B cell (primary cell): ENCODE measurements at regions not wholly inside any gene's neighbourhood (a gene's known extent, or its start where the extent isn't known, plus 50 kb on each side); places are given as distances from the start of the nearest gene placed in this dataset.

Source experiments
- ATAC-seq: fragments of 200-7000 bp; cut with Tn5 transposase; one replicate; pipeline ENCODE4 v1.10.0; 2021; ENCODE audit warnings: low read depth, mild to moderate bottlenecking, moderate number of reproducible peaks, moderate library complexity
- CTCF ChIA-PET: fragments of 350-600 bp; sonication (Branson Sonifier 250); formaldehyde crosslinking; loops from one replicate; lab custom pipeline; 2021; ENCODE audit warnings: antibody characterized with exemption, inconsistent platforms; lab: Charles Lee
- POLR2A ChIA-PET: fragments of 350-600 bp; sonication (Branson Sonifier 250); formaldehyde crosslinking; loops from one replicate; lab custom pipeline; 2021; ENCODE audit warnings: antibody characterized with exemption; lab: Charles Lee
- DNase-seq: peaks from one replicate; pipeline ENCODE4 v3.0.0; 2013
- H2AFZ ChIP-seq: 2 replicates; pipeline ENCODE4 v1.6.1; 2012; ENCODE audit warnings: mild to moderate bottlenecking, low read depth, low read length; ENCODE audit not compliant: insufficient read depth, poor library complexity, severe bottlenecking
- H3K27ac ChIP-seq, 2 donors: 1 replicate in 1 of 2; 2 replicates in 1 of 2; pipeline ENCODE4 v1.5.1; 2012 to 2013; ENCODE audit warnings: low read length in 2 of 2, mild to moderate bottlenecking in 2 of 2, moderate library complexity in 1 of 2
- H3K27me3 ChIP-seq, 4 experiments: fragments of 200-600 bp in 1 of 4; sonication (generic) in 1 of 4; replicated peaks in 1 of 4; 1 replicate in 2 of 4; 2 replicates in 2 of 4; pipeline versions ENCODE4 v1.6.1 to v1.7.0; 2013 to 2016; ENCODE audit warnings: low read length in 3 of 4, mild to moderate bottlenecking in 2 of 4, mixed read lengths in 1 of 4, moderate library complexity in 1 of 4; ENCODE audit not compliant: insufficient read depth in 4 of 4, control insufficient read depth in 3 of 4; ENCODE audit errors: control extremely low read depth in 1 of 4
- H3K36me3 ChIP-seq, 2 experiments: replicated peaks in 1 of 2; 1 replicate in 1 of 2; 2 replicates in 1 of 2; pipeline versions ENCODE4 v1.6.1 to v1.7.1; 2013; ENCODE audit warnings: low read length in 1 of 2; ENCODE audit not compliant: insufficient read depth in 2 of 2, control insufficient read depth in 1 of 2; ENCODE audit errors: control extremely low read depth in 1 of 2, extremely low read depth in 1 of 2
- H3K4me1 ChIP-seq, 2 donors: fragments of 200-600 bp in 1 of 2; sonication (generic) in 1 of 2; 1 replicate in 1 of 2; 2 replicates in 1 of 2; pipeline versions ENCODE4 v1.5.1 to v1.6.1; 2013 to 2017; ENCODE audit warnings: low read length in 2 of 2; ENCODE audit not compliant: control insufficient read depth in 2 of 2, insufficient read depth in 2 of 2
- H3K4me2 ChIP-seq: replicated peaks from 2 replicates; pipeline ENCODE3; 2012; ENCODE audit warnings: mild to moderate bottlenecking, low read depth, low read length; ENCODE audit not compliant: poor library complexity, severe bottlenecking
- H3K4me3 ChIP-seq, 5 experiments: fragments of 200-600 bp in 1 of 5; sonication (generic) in 1 of 5; 1 replicate in 3 of 5; 2 replicates in 2 of 5; pipeline versions ENCODE4 v1.5.1 to v1.7.0; 2011 to 2016; ENCODE audit warnings: low read length in 4 of 5, mild to moderate bottlenecking in 4 of 5, low read depth in 2 of 5, control low read depth in 1 of 5, moderate library complexity in 1 of 5; ENCODE audit not compliant: insufficient read depth in 1 of 5; ENCODE audit errors: control extremely low read depth in 1 of 5, extremely low read depth in 1 of 5
- H3K79me2 ChIP-seq: fragments of 200-600 bp; sonication (generic); one replicate; pipeline ENCODE4 v1.6.0; 2016; ENCODE audit warnings: low read length; ENCODE audit not compliant: control insufficient read depth, insufficient read depth
- H3K9ac ChIP-seq: fragments of 200-600 bp; sonication (generic); 2 replicates; pipeline ENCODE4 v1.6.1; 2017; ENCODE audit warnings: mild to moderate bottlenecking, low read length, moderate library complexity
- H3K9me3 ChIP-seq, 3 donors: one replicate each; pipeline versions ENCODE4 v1.6.1 to v1.7.1; 2013; ENCODE audit warnings: low read length in 2 of 3; ENCODE audit not compliant: control insufficient read depth in 2 of 3, insufficient read depth in 1 of 3; ENCODE audit errors: control extremely low read depth in 1 of 3
- H4K20me1 ChIP-seq: 2 replicates; pipeline ENCODE4 v1.6.0; 2012; ENCODE audit warnings: mild to moderate bottlenecking, low read length; ENCODE audit not compliant: insufficient read depth, control insufficient read depth, poor library complexity, severe bottlenecking
- H3K27ac Mint-ChIP-seq: one replicate; pipeline ENCODE4 v1.8.0; 2021; ENCODE audit warnings: mixed read lengths
- H3K27me3 Mint-ChIP-seq: one replicate; pipeline ENCODE4 v1.8.0; 2021; ENCODE audit warnings: mixed read lengths
- H3K4me1 Mint-ChIP-seq: one replicate; pipeline ENCODE4 v1.8.0; 2021; ENCODE audit warnings: mixed read lengths
- H3K4me3 Mint-ChIP-seq: one replicate; pipeline ENCODE4 v1.8.0; 2021; ENCODE audit warnings: mixed read lengths
- H3K9me3 Mint-ChIP-seq: one replicate; pipeline ENCODE4 v1.8.0; 2022; ENCODE audit warnings: mixed read lengths; ENCODE audit not compliant: insufficient read depth
- EZH2 ChIP-seq: IDR thresholded peaks from 2 replicates; pipeline ENCODE4 v1.6.1; 2012; ENCODE audit warnings: borderline replicate concordance, low read depth, mild to moderate bottlenecking, moderate library complexity, low read length; ENCODE audit not compliant: insufficient read depth, poor library complexity, severe bottlenecking
- WGBS: methylation state at CpG from one replicate; pipeline ENCODE4 v1.1.5; 2013; ENCODE audit warnings: missing lambda C conversion rate; ENCODE audit not compliant: insufficient coverage; 5-methylcytosine and 5-hydroxymethylcytosine counted together
- intact Hi-C: fragments of 100-400 bp; cut with micrococcal nuclease; formaldehyde crosslinking; loops from one replicate; pipeline ENCODE4 v1.10.0; 2022
- TF ChIP-seq, protein P1 (sequence below): fragments of 200-600 bp; IDR thresholded peaks from one replicate; pipeline ENCODE4 v1.8.0; 2022; ENCODE audit warnings: antibody characterized with exemption, mild to moderate bottlenecking

DNA sequence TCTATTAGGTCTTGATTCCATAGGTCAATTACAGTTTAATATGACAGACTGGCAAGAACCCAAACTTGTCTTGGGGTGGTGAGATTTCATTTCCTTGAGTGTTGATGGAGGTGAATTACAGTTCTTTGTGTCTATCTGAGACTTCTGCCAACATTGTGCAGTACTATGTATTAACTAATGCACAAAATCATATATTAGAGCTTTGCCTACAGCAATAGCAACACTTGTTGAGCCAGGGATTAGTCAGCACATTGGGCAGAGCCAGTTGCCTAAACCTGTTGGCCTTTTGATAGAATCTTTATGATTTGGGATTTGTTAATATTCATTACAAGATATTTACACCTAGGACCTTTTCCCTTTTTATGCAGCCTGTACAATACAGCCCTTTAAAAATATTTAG, 135.3 kb upstream of the CENPW start:
- DNase-seq: no peak
- Histone ChIP-seq H3K4me2 (no peak overlapping the region), H3K79me2 (no peaks in the 10 kb centered on the region), H3K9me3 (no peaks in the 10 kb centered on the region), H3K27me3 (no peaks in the 10 kb centered on the region), H2AFZ (no peak overlapping the region), H3K4me1 (no peaks in the 10 kb centered on the region), H3K9ac (no peak overlapping the region), H3K36me3 (no peaks in the 10 kb centered on the region), H3K27ac (no peak overlapping the region), H4K20me1 (no peaks in the 10 kb centered on the region), H3K4me3 (no peak overlapping the region)
- intact Hi-C loops: no loop called here
- no peaks in the 10 kb centered on the region for H3K9me3 Mint-ChIP-seq
- TF ChIP-seq, protein P1, sequence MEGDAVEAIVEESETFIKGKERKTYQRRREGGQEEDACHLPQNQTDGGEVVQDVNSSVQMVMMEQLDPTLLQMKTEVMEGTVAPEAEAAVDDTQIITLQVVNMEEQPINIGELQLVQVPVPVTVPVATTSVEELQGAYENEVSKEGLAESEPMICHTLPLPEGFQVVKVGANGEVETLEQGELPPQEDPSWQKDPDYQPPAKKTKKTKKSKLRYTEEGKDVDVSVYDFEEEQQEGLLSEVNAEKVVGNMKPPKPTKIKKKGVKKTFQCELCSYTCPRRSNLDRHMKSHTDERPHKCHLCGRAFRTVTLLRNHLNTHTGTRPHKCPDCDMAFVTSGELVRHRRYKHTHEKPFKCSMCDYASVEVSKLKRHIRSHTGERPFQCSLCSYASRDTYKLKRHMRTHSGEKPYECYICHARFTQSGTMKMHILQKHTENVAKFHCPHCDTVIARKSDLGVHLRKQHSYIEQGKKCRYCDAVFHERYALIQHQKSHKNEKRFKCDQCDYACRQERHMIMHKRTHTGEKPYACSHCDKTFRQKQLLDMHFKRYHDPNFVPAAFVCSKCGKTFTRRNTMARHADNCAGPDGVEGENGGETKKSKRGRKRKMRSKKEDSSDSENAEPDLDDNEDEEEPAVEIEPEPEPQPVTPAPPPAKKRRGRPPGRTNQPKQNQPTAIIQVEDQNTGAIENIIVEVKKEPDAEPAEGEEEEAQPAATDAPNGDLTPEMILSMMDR: no peak
- H3K27me3 Mint-ChIP-seq: no peaks in the 10 kb centered on the region
- ATAC-seq: no peak
- H3K27ac Mint-ChIP-seq: no peak overlapping the region
- ChIA-PET CTCF (no interaction called here), POLR2A (no interaction called here)
- H3K4me1 Mint-ChIP-seq: no peaks in the 10 kb centered on the region
- H3K4me3 Mint-ChIP-seq: no peak overlapping the region

DNA sequence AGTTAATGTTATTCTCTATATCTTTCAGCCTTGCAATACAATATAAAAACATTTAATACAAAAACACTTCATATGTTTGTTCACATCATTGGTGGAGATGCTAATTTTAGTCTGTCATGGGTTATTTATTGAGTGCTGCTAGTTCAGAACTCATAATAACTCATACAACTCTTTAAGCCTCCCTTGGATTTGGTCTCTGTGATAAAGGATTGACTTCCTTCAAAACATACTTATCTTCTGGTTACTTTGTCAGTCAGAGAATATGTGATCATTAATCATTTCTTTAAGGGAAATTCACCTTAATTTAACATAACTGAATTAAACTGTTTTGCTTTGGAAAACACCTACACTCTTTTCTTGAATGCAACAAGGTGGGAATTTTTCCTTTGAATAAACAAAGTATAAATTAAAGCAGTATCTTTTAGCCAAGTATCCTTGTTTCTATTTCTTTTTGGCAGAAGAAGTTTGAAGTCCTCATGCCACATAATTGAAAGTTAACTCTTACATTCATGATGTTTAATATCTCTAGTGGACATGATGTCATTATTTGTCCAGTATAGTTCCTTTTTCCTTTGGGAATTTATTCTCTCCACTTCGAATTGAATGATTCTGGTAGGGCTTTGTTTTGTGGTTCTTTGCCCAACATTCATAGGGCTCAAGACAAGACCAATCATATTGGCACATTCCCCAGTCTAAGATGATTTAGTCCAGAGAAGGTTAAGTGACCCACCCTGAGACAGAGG, 133.2 kb upstream of the CENPW start:
- WGBS: no CpG with 5 or more reads among the region's 1 CpG
- intact Hi-C loops: no loop called here
- no peaks in the 10 kb centered on the region for H4K20me1 ChIP-seq
- DNase-seq (no peak), ATAC-seq (no peak)
- Mint-ChIP-seq H3K4me1 (no peaks in the 10 kb centered on the region), H3K27ac (no peak overlapping the region), H3K4me3 (no peak overlapping the region), H3K9me3 (no peaks in the 10 kb centered on the region), H3K27me3 (no peaks in the 10 kb centered on the region)
- no peak overlapping the region for H3K9ac ChIP-seq
- H3K27ac ChIP-seq: no peak overlapping the region
- no peak overlapping the region for H2AFZ ChIP-seq
- ChIA-PET POLR2A (no interaction called here), CTCF (no interaction called here)
- no peaks in the 10 kb centered on the region for H3K79me2 ChIP-seq
- no peak overlapping the region for H3K4me2 ChIP-seq
- no peaks in the 10 kb centered on the region for H3K4me1 ChIP-seq
- no peaks in the 10 kb centered on the region for H3K36me3 ChIP-seq
- H3K4me3 ChIP-seq: no peak overlapping the region
- TF ChIP-seq, protein P1: no peak
- TF ChIP-seq EZH2: no peak
- H3K27me3 ChIP-seq: no peaks in the 10 kb centered on the region
- no peaks in the 10 kb centered on the region for H3K9me3 ChIP-seq
